ENCODE measurements at regions not wholly inside any gene's neighbourhood (a gene's known extent, or its start where the extent isn't known, plus 50 kb on each side); places are given as distances from the start of the nearest gene placed in this dataset.

- no peak for TF ChIP-seq SIN3A (conservative IDR thresholded peaks at IDR 0.05 in 1 of 2, IDR thresholded peaks at IDR 0.05 in 1 of 2; ENCODE audit: low read depth in 1 of 2, low read length in 2 of 2)
These were observed 662.0 kb upstream of the ANKRD30A start (continued) for GRCh38 chr10:36463390-36463789.
